ENCODE measurements at regions not wholly inside any gene's neighbourhood (a gene's known extent, or its start where the extent isn't known, plus 50 kb on each side); places are given as distances from the start of the nearest gene placed in this dataset.

GRCh38 chr1:99496067-99496466, 149.8 kb upstream of the PALMD start:
- DNase-seq (ENCODE audit: low read depth), result peak; percentile 47
- TF ChIP-seq CTCF (IDR thresholded peaks at IDR 0.05; ENCODE audit: insufficient read depth, low read length, severe bottlenecking), result no peak
- FAIRE-seq, result peak; percentile 47
- Histone ChIP-seq H3K36me3 (ENCODE audit: control insufficient read depth, insufficient read depth, low read length) (no peaks in the 10 kb centered on the region), H3K27me3 (ENCODE audit: control insufficient read depth, insufficient read depth, low read length) (no peaks in the 10 kb centered on the region), H3K4me3 (ENCODE audit: low read depth, low read length) (no peak overlapping the region)

DNA sequence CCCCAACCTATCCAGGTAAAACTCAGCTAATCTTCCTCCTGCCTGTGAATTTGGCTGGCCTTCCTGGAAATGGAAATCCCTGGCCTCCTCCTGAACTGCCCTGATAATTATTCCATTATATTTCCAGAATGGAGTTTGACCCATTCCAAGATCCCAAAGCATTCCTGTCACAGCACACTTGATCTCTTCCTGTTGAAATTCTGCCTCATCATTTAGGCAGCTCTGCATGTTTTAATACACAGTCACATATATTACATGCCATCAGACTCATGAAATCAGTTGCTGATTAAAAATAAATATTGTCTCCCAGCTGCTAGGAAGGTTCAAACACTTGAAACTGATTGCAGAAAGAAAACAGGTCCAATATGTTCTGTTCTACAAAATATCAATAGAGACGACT, 148.2 kb upstream of the PALMD start:
- FAIRE-seq, result no peak
- peak; percentile 18 for DNase-seq (ENCODE audit: low read depth)
- Histone ChIP-seq H3K36me3 (ENCODE audit: control insufficient read depth, insufficient read depth, low read length) (no peaks in the 10 kb centered on the region), H3K27me3 (ENCODE audit: control insufficient read depth, insufficient read depth, low read length) (no peaks in the 10 kb centered on the region), H3K4me3 (ENCODE audit: low read depth, low read length) (no peak overlapping the region)
- TF ChIP-seq CTCF (IDR thresholded peaks at IDR 0.05; ENCODE audit: insufficient read depth, low read length, severe bottlenecking), result no peak

GRCh38 chr1:99500541-99500940, 145.4 kb upstream of the PALMD start:
- FAIRE-seq (no peak), DNase-seq (ENCODE audit: low read depth) (no peak)
- no peak for TF ChIP-seq CTCF (IDR thresholded peaks at IDR 0.05; ENCODE audit: insufficient read depth, low read length, severe bottlenecking)
- Histone ChIP-seq H3K4me3 (ENCODE audit: low read depth, low read length) (no peak overlapping the region), H3K27me3 (ENCODE audit: control insufficient read depth, insufficient read depth, low read length) (no peaks in the 10 kb centered on the region), H3K36me3 (ENCODE audit: control insufficient read depth, insufficient read depth, low read length) (no peaks in the 10 kb centered on the region)

DNA sequence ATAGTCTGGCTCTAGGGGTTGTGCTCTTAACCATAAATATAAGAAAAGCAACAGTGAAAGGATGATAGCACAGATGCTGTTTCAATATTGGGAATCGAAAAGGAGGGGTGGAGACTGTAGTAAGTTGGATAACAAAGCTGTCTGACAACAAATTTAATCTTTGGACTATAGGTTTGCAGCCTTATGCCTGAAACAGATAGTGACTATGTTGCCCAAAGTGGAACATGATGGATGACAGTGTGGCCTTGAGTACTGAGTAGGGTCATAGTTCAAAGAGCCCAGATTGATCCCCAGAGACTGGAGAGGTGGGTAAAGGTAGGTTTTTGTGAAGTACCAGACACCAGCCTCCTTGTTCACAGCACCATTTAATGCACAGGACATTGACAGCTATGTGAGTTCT, 144.0 kb upstream of the PALMD start:
- no peak for DNase-seq (ENCODE audit: low read depth)
- Histone ChIP-seq H3K36me3 (ENCODE audit: control insufficient read depth, insufficient read depth, low read length) (no peaks in the 10 kb centered on the region), H3K4me3 (ENCODE audit: low read depth, low read length) (no peak overlapping the region), H3K27me3 (ENCODE audit: control insufficient read depth, insufficient read depth, low read length) (no peaks in the 10 kb centered on the region)
- no peak for TF ChIP-seq CTCF (IDR thresholded peaks at IDR 0.05; ENCODE audit: insufficient read depth, low read length, severe bottlenecking)
- no peak for FAIRE-seq

GRCh38 chr1:99502400-99502799, 143.5 kb upstream of the PALMD start:
- no peak for TF ChIP-seq CTCF (IDR thresholded peaks at IDR 0.05; ENCODE audit: insufficient read depth, low read length, severe bottlenecking)
- Histone ChIP-seq H3K27me3 (ENCODE audit: control insufficient read depth, insufficient read depth, low read length) (no peaks in the 10 kb centered on the region), H3K36me3 (ENCODE audit: control insufficient read depth, insufficient read depth, low read length) (no peaks in the 10 kb centered on the region), H3K4me3 (ENCODE audit: low read depth, low read length) (no peak overlapping the region)
- DNase-seq (ENCODE audit: low read depth) (no peak), FAIRE-seq (no peak)

DNA sequence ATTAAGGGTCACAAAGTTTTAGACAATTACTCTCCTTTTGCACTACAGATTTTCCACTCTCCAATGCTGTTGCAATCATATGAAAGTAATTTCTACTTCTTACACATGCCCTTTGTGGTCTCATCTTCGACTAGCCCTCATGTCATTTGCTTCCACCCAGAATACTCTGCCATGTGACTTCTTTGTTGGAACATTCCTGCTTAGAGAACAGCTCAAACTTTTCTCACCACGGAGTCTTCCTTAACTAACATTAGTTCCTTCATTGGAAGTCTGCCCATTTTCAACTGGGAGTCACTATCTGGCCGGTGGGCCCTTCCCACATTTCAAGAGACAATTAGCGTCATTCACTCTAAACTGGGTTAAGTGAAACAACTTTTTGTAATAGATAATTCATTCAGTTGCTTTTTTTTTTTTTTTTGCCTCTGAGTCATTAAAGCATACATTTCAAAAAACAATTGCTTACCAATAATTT, 142.6 kb upstream of the PALMD start:
- FAIRE-seq (no peak), DNase-seq (ENCODE audit: low read depth) (peak; percentile 2)
- TF ChIP-seq CTCF (IDR thresholded peaks at IDR 0.05; ENCODE audit: insufficient read depth, low read length, severe bottlenecking), result no peak
- Histone ChIP-seq H3K36me3 (ENCODE audit: control insufficient read depth, insufficient read depth, low read length) (no peaks in the 10 kb centered on the region), H3K27me3 (ENCODE audit: control insufficient read depth, insufficient read depth, low read length) (no peaks in the 10 kb centered on the region), H3K4me3 (ENCODE audit: low read depth, low read length) (no peak overlapping the region)

Data from bronchial epithelial cell (primary cell).